Esophagus muscularis mucosa (tissue), 4 donors: ENCODE measurements at regions not wholly inside any gene's neighbourhood (a gene's known extent, or its start where the extent isn't known, plus 50 kb on each side); places are given as distances from the start of the nearest gene placed in this dataset.

Experiments used
- DNase-seq: peaks from one replicate; pipeline ENCODE4 v3.0.0-alpha.2; 2017; ENCODE audit errors: extremely low spot score
- H3K27ac ChIP-seq, 4 donors: fragments of 200-600 bp; sonication (generic); replicated peaks in 1 of 4; 1 replicate in 3 of 4; 2 replicates in 1 of 4; pipeline ENCODE4 v1.5.1; 2016 to 2019; ENCODE audit warnings: mild to moderate bottlenecking in 1 of 4
- H3K27me3 ChIP-seq, 4 donors: fragments of 200-600 bp; sonication (generic); one replicate each; pipeline versions ENCODE4 v1.5.1 to v1.6.0; 2016 to 2019
- H3K36me3 ChIP-seq, 4 donors: fragments of 200-600 bp; sonication (generic); one replicate each; pipeline ENCODE4 v1.5.1; 2016 to 2019
- H3K4me1 ChIP-seq, 4 donors: fragments of 200-600 bp; sonication (generic); one replicate each; pipeline ENCODE4 v1.5.1; 2016 to 2019
- H3K4me3 ChIP-seq, 4 donors: fragments of 200-600 bp; sonication (generic); 1 replicate in 2 of 4; 2 replicates in 2 of 4; pipeline ENCODE4 v1.5.1; 2016 to 2019; ENCODE audit warnings: mild to moderate bottlenecking in 4 of 4, moderate library complexity in 1 of 4
- H3K9me3 ChIP-seq, 4 donors: fragments of 200-600 bp; sonication (generic); 1 replicate in 3 of 4; 2 replicates in 1 of 4; pipeline ENCODE4 v1.5.1; 2016 to 2019
- EP300 ChIP-seq: sonication (generic); formaldehyde crosslinking; IDR thresholded peaks from one replicate; pipeline ENCODE4 v1.6.1; 2017; ENCODE audit warnings: antibody characterized with exemption
- POLR2A ChIP-seq: fragments of 450-650 bp; IDR thresholded peaks from one replicate; pipeline ENCODE4 v1.6.1; 2017; ENCODE audit warnings: antibody characterized with exemption, moderate library complexity, mild to moderate bottlenecking, low read depth
- POLR2AphosphoS5 ChIP-seq, 2 donors: sonication (generic); formaldehyde crosslinking; IDR thresholded peaks; one replicate each; pipeline ENCODE4 v1.6.1; 2017; ENCODE audit warnings: antibody characterized with exemption in 2 of 2
- WGBS: methylation state at CpG from one replicate; pipeline ENCODE4 v1.1.5; 2018; 5-methylcytosine and 5-hydroxymethylcytosine counted together
- intact Hi-C: fragments of 100-400 bp; cut with DNase I; formaldehyde crosslinking; loops from one replicate; pipeline ENCODE4 v1.15.1; 2023
- TF ChIP-seq, protein P1 (sequence below), 3 experiments: fragments of 200-600 bp in 2 of 3; fragments of 450-650 bp in 1 of 3; sonication (generic) in 2 of 3; IDR thresholded peaks; one replicate each; pipeline ENCODE4 v1.5.1; 2017 to 2019; ENCODE audit warnings: antibody characterized with exemption in 3 of 3, mild to moderate bottlenecking in 2 of 3, moderate library complexity in 1 of 3

DNA sequence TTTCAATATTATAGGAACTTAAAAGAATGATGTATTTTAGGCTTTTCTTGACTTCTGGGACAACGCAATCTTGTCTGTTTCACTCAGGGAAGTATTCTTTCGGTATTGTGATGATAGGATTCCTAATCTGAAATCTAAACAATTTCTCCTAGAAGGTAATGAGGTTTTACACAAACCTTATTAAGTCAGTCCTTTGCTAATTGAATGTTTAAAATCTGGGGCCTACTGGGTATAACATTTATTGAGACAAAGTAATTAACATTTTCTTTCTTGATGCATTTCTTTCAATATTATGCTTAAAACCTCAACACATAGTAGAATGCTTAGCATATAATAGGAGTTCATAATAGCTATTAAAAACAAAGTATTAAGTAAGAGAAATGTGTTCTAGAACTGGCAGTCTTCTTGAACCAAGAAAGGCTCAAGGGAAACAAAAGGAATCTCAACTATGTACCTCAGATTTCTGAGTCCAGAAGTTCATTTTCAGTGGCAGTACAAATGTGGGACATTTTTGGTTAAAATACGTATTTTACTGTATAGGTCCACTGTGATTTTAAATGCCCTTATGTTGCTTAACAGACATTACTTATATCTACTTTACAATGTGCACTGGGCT lies 121.4 kb upstream of the BMP2 start:
- Histone ChIP-seq H3K4me1 (no peaks in the 10 kb centered on the region), H3K27me3 (no peaks in the 10 kb centered on the region), H3K4me3 (no peak overlapping the region), H3K27ac (no peak overlapping the region), H3K9me3 (no peaks in the 10 kb centered on the region), H3K36me3 (no peaks in the 10 kb centered on the region)
- intact Hi-C loops: no loop called here
- WGBS: 85% methylated on average over 3 of the region's 3 CpGs
- TF ChIP-seq, protein P1, sequence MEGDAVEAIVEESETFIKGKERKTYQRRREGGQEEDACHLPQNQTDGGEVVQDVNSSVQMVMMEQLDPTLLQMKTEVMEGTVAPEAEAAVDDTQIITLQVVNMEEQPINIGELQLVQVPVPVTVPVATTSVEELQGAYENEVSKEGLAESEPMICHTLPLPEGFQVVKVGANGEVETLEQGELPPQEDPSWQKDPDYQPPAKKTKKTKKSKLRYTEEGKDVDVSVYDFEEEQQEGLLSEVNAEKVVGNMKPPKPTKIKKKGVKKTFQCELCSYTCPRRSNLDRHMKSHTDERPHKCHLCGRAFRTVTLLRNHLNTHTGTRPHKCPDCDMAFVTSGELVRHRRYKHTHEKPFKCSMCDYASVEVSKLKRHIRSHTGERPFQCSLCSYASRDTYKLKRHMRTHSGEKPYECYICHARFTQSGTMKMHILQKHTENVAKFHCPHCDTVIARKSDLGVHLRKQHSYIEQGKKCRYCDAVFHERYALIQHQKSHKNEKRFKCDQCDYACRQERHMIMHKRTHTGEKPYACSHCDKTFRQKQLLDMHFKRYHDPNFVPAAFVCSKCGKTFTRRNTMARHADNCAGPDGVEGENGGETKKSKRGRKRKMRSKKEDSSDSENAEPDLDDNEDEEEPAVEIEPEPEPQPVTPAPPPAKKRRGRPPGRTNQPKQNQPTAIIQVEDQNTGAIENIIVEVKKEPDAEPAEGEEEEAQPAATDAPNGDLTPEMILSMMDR (IDR thresholded peaks at IDR 0.05): no peak
- TF ChIP-seq POLR2A (no peak), EP300 (no peak), POLR2AphosphoS5 (IDR thresholded peaks at IDR 0.05) (no peak)
- no peak for DNase-seq

DNA sequence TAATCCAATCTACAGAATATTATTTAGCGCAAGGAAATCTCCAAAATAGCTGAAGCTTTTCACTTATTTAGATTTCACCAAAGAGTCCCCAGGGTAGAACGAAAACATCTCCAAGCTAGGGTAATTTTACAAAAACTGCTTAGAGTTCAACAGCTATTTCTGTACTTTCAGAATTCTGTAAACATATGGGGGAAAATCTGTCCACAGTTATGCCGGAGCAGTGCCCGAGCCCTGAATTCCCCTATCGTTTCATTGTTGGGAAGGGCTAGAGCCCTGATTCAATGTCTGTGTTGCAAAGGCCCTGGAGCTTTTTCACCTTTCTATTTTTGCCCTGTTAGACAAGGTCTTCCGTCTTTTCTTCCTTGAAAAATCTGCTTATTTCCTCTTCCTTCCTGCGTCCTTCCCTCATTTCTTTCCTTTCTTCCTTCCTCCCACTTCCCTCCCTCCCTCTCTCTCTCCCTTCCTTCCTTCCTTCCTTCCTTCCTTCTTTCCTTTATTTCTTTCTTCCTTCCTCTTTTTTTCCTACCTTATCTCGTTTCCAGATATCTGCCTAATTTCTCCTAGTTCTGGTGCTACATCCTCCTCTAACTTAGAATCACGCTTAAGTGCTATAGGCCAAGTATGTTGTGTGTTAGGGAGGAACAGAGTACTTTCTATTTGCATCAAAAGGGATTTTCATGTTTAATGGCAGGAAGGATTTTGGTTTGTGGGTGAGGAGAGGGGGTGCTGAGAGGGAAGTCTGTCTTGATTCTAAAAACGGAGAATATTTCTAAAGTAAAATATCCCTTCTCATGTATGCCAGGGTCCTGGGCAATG lies 122.5 kb upstream of the BMP2 start:
- no peak for DNase-seq
- whole genome bisulfite sequencing: 59% methylated on average over 10 of the region's 10 CpGs
- H3K27me3 ChIP-seq: no peaks in the 10 kb centered on the region
- H3K36me3 ChIP-seq: no peaks in the 10 kb centered on the region
- no peaks in the 10 kb centered on the region for H3K9me3 ChIP-seq
- TF ChIP-seq POLR2A (no peak), POLR2AphosphoS5 (IDR thresholded peaks at IDR 0.05) (no peak), EP300 (no peak)
- TF ChIP-seq, protein P1 (IDR thresholded peaks at IDR 0.05): no peak
- no peaks in the 10 kb centered on the region for H3K4me1 ChIP-seq
- no peak overlapping the region for H3K27ac ChIP-seq
- H3K4me3 ChIP-seq: no peak overlapping the region
- intact Hi-C loops: no loop called here

DNA sequence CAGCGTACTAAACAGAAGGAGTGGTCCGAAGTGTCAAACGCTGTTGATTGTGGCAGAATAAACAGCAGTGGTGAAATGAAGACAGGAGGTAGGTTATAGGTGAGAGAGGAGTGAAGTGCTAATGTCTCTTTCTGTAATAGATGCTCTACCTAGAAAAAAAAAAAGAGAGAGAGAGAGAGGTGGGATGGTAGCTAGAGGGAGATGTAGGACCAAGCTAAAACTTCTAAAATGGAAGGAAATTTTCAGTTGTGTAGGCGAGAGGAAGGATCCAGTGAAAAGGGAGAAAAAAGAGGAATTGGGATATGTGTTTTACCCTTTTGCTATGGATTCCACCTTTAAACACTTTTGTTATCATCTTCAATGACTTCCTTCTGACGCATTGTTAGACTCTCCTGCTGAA lies 126.5 kb upstream of the BMP2 start:
- Histone ChIP-seq H3K4me3 (no peak overlapping the region), H3K27me3 (no peaks in the 10 kb centered on the region), H3K9me3 (no peaks in the 10 kb centered on the region), H3K36me3 (no peaks in the 10 kb centered on the region), H3K27ac (no peak overlapping the region), H3K4me1 (no peaks in the 10 kb centered on the region)
- 62% methylated on average over 5 of the region's 5 CpGs for WGBS
- DNase-seq: no peak
- intact Hi-C loops: no loop called here
- no peak for TF ChIP-seq POLR2A
- TF ChIP-seq EP300: no peak
- TF ChIP-seq, protein P1 (IDR thresholded peaks at IDR 0.05): no peak
- TF ChIP-seq POLR2AphosphoS5 (IDR thresholded peaks at IDR 0.05): no peak

DNA sequence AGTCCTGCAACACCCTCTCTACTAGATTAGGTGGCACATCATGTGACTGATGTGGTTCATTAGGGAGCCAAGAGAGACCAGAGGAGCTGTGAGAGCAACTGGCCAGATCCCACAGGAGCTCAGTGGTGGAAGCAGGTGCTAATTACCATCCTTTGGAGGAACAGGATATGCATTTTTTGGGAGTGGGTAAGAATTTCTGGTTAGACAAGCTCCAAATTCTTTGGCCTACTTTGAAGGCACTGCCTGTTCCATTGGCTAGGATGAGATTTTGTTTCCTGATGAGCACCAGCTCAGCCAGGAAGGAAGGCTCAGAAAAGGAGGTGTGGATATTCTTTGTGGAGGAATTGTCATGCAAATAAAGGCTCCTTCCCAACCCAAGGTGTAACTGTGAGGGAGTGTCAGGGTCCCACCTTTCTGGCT lies 130.3 kb upstream of the BMP2 start:
- no peaks in the 10 kb centered on the region for H3K36me3 ChIP-seq
- no peak overlapping the region for H3K27ac ChIP-seq
- H3K4me3 ChIP-seq: no peak overlapping the region
- no peaks in the 10 kb centered on the region for H3K4me1 ChIP-seq
- no peak for TF ChIP-seq EP300
- TF ChIP-seq, protein P1 (IDR thresholded peaks at IDR 0.05): no peak
- TF ChIP-seq POLR2AphosphoS5 (IDR thresholded peaks at IDR 0.05): no peak
- TF ChIP-seq POLR2A: no peak
- peak; percentile 62 for DNase-seq
- intact Hi-C loops: no loop called here
- no peaks in the 10 kb centered on the region for H3K27me3 ChIP-seq
- H3K9me3 ChIP-seq: no peaks in the 10 kb centered on the region
